ENCODE measurements at regions not wholly inside any gene's neighbourhood (a gene's known extent, or its start where the extent isn't known, plus 50 kb on each side); places are given as distances from the start of the nearest gene placed in this dataset.
A peak's percentile ranks its signal among the peaks of the same experiment; 100 is the strongest.

- 43 to 61% methylated on average over 1 of the region's 1 CpG for WGBS, 2 donors
Measured at GRCh38 chr5:98604301-98604700, 169.2 kb upstream of the RGMB start.

GRCh38 chr5:98604721-98605425, 168.6 kb upstream of the RGMB start:
- Histone ChIP-seq H3K27ac (ENCODE audit: low read depth in 1 of 2, low read length in 1 of 2) (no peak overlapping the region), H3K4me1 (ENCODE audit: control insufficient read depth in 5 of 5, insufficient read depth in 5 of 5, low read length in 5 of 5) (no peaks in the 10 kb centered on the region), H3K36me3 (ENCODE audit: control insufficient read depth in 4 of 4, insufficient read depth in 4 of 4, low read length in 4 of 4) (no peaks in the 10 kb centered on the region), H3K4me3 (no peak overlapping the region), H3K27me3 (ENCODE audit: control insufficient read depth in 3 of 3, insufficient read depth in 3 of 3, low read length in 2 of 3) (no peaks in the 10 kb centered on the region), H3K9me3 (ENCODE audit: control insufficient read depth in 4 of 4, insufficient read depth in 3 of 4, low read length in 3 of 4) (peaks cover 0 to 5% (median 0%) of the 10 kb centered on the region in 4 donors), H3K9ac (ENCODE audit: insufficient read depth in 1 of 2, low read length in 2 of 2) (no peak overlapping the region)
- 50 to 60% methylated on average over 4 of the region's 4 CpGs for WGBS, 2 donors
- no peak for TF ChIP-seq CTCF (IDR thresholded peaks at IDR 0.05; ENCODE audit: control extremely low read depth, extremely low read depth)
- DNase-seq (peak in 1 of 3 donors; percentile 10), ATAC-seq (ENCODE audit: insufficient read depth, low FRiP score) (no peak)

More at GRCh38 chr5:98604301-98604700, 169.2 kb upstream of the RGMB start:
- Histone ChIP-seq H3K9me3 (ENCODE audit: control insufficient read depth in 4 of 4, insufficient read depth in 3 of 4, low read length in 3 of 4) (peaks cover 0 to 5% (median 0%) of the 10 kb centered on the region in 4 donors), H3K9ac (ENCODE audit: insufficient read depth in 1 of 2, low read length in 2 of 2) (no peak overlapping the region), H3K27me3 (ENCODE audit: control insufficient read depth in 3 of 3, insufficient read depth in 3 of 3, low read length in 2 of 3) (no peaks in the 10 kb centered on the region), H3K36me3 (ENCODE audit: control insufficient read depth in 4 of 4, insufficient read depth in 4 of 4, low read length in 4 of 4) (no peaks in the 10 kb centered on the region), H3K4me1 (ENCODE audit: control insufficient read depth in 5 of 5, insufficient read depth in 5 of 5, low read length in 5 of 5) (no peaks in the 10 kb centered on the region), H3K4me3 (no peak overlapping the region), H3K27ac (ENCODE audit: low read depth in 1 of 2, low read length in 1 of 2) (no peak overlapping the region)
- DNase-seq (no peak), ATAC-seq (ENCODE audit: insufficient read depth, low FRiP score) (no peak)
- TF ChIP-seq CTCF (IDR thresholded peaks at IDR 0.05; ENCODE audit: control extremely low read depth, extremely low read depth) = no peak

GRCh38 chr5:98605426-98605825, 168.0 kb upstream of the RGMB start:
- H3K27me3 ChIP-seq (ENCODE audit: control insufficient read depth in 3 of 3, insufficient read depth in 3 of 3, low read length in 2 of 3) = no peaks in the 10 kb centered on the region
- H3K9ac ChIP-seq (ENCODE audit: insufficient read depth in 1 of 2, low read length in 2 of 2) = no peak overlapping the region
- WGBS, 2 donors = 85 to 97% methylated on average over 1 of the region's 1 CpG
- DNase-seq = no peak
- no peak for ATAC-seq (ENCODE audit: insufficient read depth, low FRiP score)
- no peak overlapping the region for H3K27ac ChIP-seq (ENCODE audit: low read depth in 1 of 2, low read length in 1 of 2)
- peaks cover 0 to 5% (median 0%) of the 10 kb centered on the region in 4 donors for H3K9me3 ChIP-seq (ENCODE audit: control insufficient read depth in 4 of 4, insufficient read depth in 3 of 4, low read length in 3 of 4)
- TF ChIP-seq CTCF (IDR thresholded peaks at IDR 0.05; ENCODE audit: control extremely low read depth, extremely low read depth) = no peak
- H3K4me3 ChIP-seq = no peak overlapping the region
- no peaks in the 10 kb centered on the region for H3K4me1 ChIP-seq (ENCODE audit: control insufficient read depth in 5 of 5, insufficient read depth in 5 of 5, low read length in 5 of 5)
- no peaks in the 10 kb centered on the region for H3K36me3 ChIP-seq (ENCODE audit: control insufficient read depth in 4 of 4, insufficient read depth in 4 of 4, low read length in 4 of 4)

GRCh38 chr5:98606961-98607360, 166.5 kb upstream of the RGMB start:
- TF ChIP-seq CTCF (IDR thresholded peaks at IDR 0.05; ENCODE audit: control extremely low read depth, extremely low read depth) = no peak
- H3K4me1 ChIP-seq (ENCODE audit: control insufficient read depth in 5 of 5, insufficient read depth in 5 of 5, low read length in 5 of 5) = no peaks in the 10 kb centered on the region
- no peak overlapping the region for H3K9ac ChIP-seq (ENCODE audit: insufficient read depth in 1 of 2, low read length in 2 of 2)
- 69 to 94% methylated on average over 2 of the region's 2 CpGs for WGBS, 2 donors
- no peaks in the 10 kb centered on the region for H3K27me3 ChIP-seq (ENCODE audit: control insufficient read depth in 3 of 3, insufficient read depth in 3 of 3, low read length in 2 of 3)
- H3K27ac ChIP-seq (ENCODE audit: low read depth in 1 of 2, low read length in 1 of 2) = no peak overlapping the region
- H3K4me3 ChIP-seq = no peak overlapping the region
- no peak for DNase-seq
- H3K36me3 ChIP-seq (ENCODE audit: control insufficient read depth in 4 of 4, insufficient read depth in 4 of 4, low read length in 4 of 4) = no peaks in the 10 kb centered on the region
- no peak for ATAC-seq (ENCODE audit: insufficient read depth, low FRiP score)
- no peaks in the 10 kb centered on the region for H3K9me3 ChIP-seq (ENCODE audit: control insufficient read depth in 4 of 4, insufficient read depth in 3 of 4, low read length in 3 of 4)

Measured in lung (tissue), 11 donors.